ENCODE measurements at regions not wholly inside any gene's neighbourhood (a gene's known extent, or its start where the extent isn't known, plus 50 kb on each side); places are given as distances from the start of the nearest gene placed in this dataset.

GRCh38 chr2:144592500-144593256 is 72.8 kb upstream of the ZEB2 start:
- Mint-ChIP-seq H3K27ac (no peak overlapping the region), H3K4me3 (no peak overlapping the region), H3K4me1 (ENCODE audit: low read depth) (no peaks in the 10 kb centered on the region), H3K9me3 (peaks cover under 1% of the 10 kb centered on the region), H3K36me3 (ENCODE audit: low read depth) (no peaks in the 10 kb centered on the region), H3K27me3 (peaks cover 1% of the 10 kb centered on the region)
- no peak overlapping the region for H3K4me3 ChIP-seq (ENCODE audit: low read length)
- no peak overlapping the region for H3K27ac ChIP-seq (ENCODE audit: low read depth in 1 of 2, low read length in 2 of 2)
- no peak for TF ChIP-seq CTCF (IDR thresholded peaks at IDR 0.05)
- no peaks in the 10 kb centered on the region for H3K36me3 ChIP-seq (ENCODE audit: insufficient read depth, low read length)
- intact Hi-C loops (cut with DNase I, micrococcal nuclease) = no loop called here
- peaks cover 3% of the 10 kb centered on the region for H3K4me1 ChIP-seq (ENCODE audit: insufficient read depth, low read length)
- no peaks in the 10 kb centered on the region for H3K9me3 ChIP-seq (ENCODE audit: control insufficient read depth in 1 of 2, insufficient read depth in 1 of 2, low read length in 2 of 2)
- no peak for ATAC-seq (ENCODE audit: poor library complexity)
- ChIA-PET POLR2A (no interaction called here), CTCF (no interaction called here)
- DNase-seq = no peak
- no peaks in the 10 kb centered on the region for H3K27me3 ChIP-seq (ENCODE audit: control insufficient read depth in 1 of 2, insufficient read depth in 2 of 2, low read length in 2 of 2)

GRCh38 chr2:144587306-144587705 is 67.4 kb upstream of the ZEB2 start:
- no peaks in the 10 kb centered on the region for H3K27me3 ChIP-seq (ENCODE audit: control insufficient read depth in 1 of 2, insufficient read depth in 2 of 2, low read length in 2 of 2)
- Mint-ChIP-seq H3K4me1 (ENCODE audit: low read depth) (peaks cover 15% of the 10 kb centered on the region), H3K4me3 (no peak overlapping the region), H3K9me3 (no peaks in the 10 kb centered on the region), H3K27me3 (no peaks in the 10 kb centered on the region), H3K27ac (no peak overlapping the region), H3K36me3 (ENCODE audit: low read depth) (no peaks in the 10 kb centered on the region)
- H3K36me3 ChIP-seq (ENCODE audit: insufficient read depth, low read length) = no peaks in the 10 kb centered on the region
- CTCF ChIA-PET = no interaction called here
- POLR2A ChIA-PET = no interaction called here
- no peak overlapping the region for H3K4me3 ChIP-seq (ENCODE audit: low read length)
- H3K27ac ChIP-seq (ENCODE audit: low read depth in 1 of 2, low read length in 2 of 2) = no peak overlapping the region
- intact Hi-C loops (cut with DNase I, micrococcal nuclease) = no loop called here
- TF ChIP-seq CTCF (IDR thresholded peaks at IDR 0.05) = no peak
- no peak for ATAC-seq (ENCODE audit: poor library complexity)
- DNase-seq = no peak
- H3K4me1 ChIP-seq (ENCODE audit: insufficient read depth, low read length) = no peaks in the 10 kb centered on the region
- no peaks in the 10 kb centered on the region for H3K9me3 ChIP-seq (ENCODE audit: control insufficient read depth in 1 of 2, insufficient read depth in 1 of 2, low read length in 2 of 2)

DNA sequence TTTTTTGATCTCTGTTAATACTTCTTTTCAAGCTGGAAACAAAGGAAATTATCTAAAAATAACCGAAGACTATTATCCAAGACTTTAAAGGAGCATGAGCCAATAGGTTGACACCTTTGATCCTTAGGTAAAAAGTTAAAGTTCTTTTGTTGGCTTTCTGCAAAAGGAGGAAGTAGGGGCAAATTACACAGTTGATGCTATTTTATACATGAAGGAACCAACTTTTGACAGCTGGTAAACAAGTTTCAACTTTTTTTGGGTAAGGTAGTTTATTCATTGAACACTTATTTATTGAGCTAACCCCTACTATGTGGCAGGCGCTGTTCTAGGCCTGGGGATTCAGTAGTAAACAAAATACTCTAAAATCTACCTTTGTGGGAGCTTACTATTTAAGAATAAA is 66.6 kb upstream of the ZEB2 start:
- no peak for TF ChIP-seq CTCF (IDR thresholded peaks at IDR 0.05)
- ChIA-PET CTCF (no interaction called here), POLR2A (no interaction called here)
- H3K36me3 ChIP-seq (ENCODE audit: insufficient read depth, low read length) = no peaks in the 10 kb centered on the region
- Mint-ChIP-seq H3K27me3 (no peaks in the 10 kb centered on the region), H3K4me3 (no peak overlapping the region), H3K4me1 (ENCODE audit: low read depth) (peaks cover 15% of the 10 kb centered on the region), H3K9me3 (no peaks in the 10 kb centered on the region), H3K36me3 (ENCODE audit: low read depth) (no peaks in the 10 kb centered on the region), H3K27ac (no peak overlapping the region)
- no peaks in the 10 kb centered on the region for H3K4me1 ChIP-seq (ENCODE audit: insufficient read depth, low read length)
- H3K4me3 ChIP-seq (ENCODE audit: low read length) = no peak overlapping the region
- DNase-seq (no peak), ATAC-seq (ENCODE audit: poor library complexity) (no peak)
- no peaks in the 10 kb centered on the region for H3K27me3 ChIP-seq (ENCODE audit: control insufficient read depth in 1 of 2, insufficient read depth in 2 of 2, low read length in 2 of 2)
- H3K9me3 ChIP-seq (ENCODE audit: control insufficient read depth in 1 of 2, insufficient read depth in 1 of 2, low read length in 2 of 2) = no peaks in the 10 kb centered on the region
- no peak overlapping the region for H3K27ac ChIP-seq (ENCODE audit: low read depth in 1 of 2, low read length in 2 of 2)
- intact Hi-C loops (cut with DNase I, micrococcal nuclease) = no loop called here
